Keratinocyte (primary cell): ENCODE measurements at regions not wholly inside any gene's neighbourhood (a gene's known extent, or its start where the extent isn't known, plus 50 kb on each side); places are given as distances from the start of the nearest gene placed in this dataset.

ENCODE experiments used
- CTCF ChIP-seq, 3 experiments: IDR thresholded peaks in 1 of 3; conservative IDR thresholded peaks in 1 of 3; optimal IDR thresholded peaks in 1 of 3; 2 replicates in 2 of 3; 3 replicates in 1 of 3; pipeline versions ENCODE3 to v1.5.1; 2011; ENCODE audit warnings: low read length in 3 of 3, mild to moderate bottlenecking in 3 of 3, moderate library complexity in 2 of 3, control low read depth in 1 of 3, inconsistent platforms in 1 of 3; ENCODE audit not compliant: insufficient read depth in 2 of 3; ENCODE audit errors: extremely low read depth in 1 of 3
- EZH2 ChIP-seq: IDR thresholded peaks from one replicate; pipeline ENCODE4 v1.6.1; 2012; ENCODE audit warnings: inconsistent platforms, mild to moderate bottlenecking, low read length, moderate library complexity

- TF ChIP-seq CTCF (optimal IDR thresholded peaks at IDR 0.05 in 1 of 3, IDR thresholded peaks at IDR 0.05 in 1 of 3, conservative IDR thresholded peaks at IDR 0.05 in 1 of 3; ENCODE audit: extremely low read depth in 1 of 3, insufficient read depth in 2 of 3, low read length in 3 of 3) (no peak), EZH2 (no peak)
Measured at GRCh38 chr13:104967836-104968630, 1567.4 kb downstream of the EFNB2 start.
